Neural progenitor cell (in vitro differentiated cells): ENCODE measurements at regions not wholly inside any gene's neighbourhood (a gene's known extent, or its start where the extent isn't known, plus 50 kb on each side); places are given as distances from the start of the nearest gene placed in this dataset.

Source experiments
- DNase-seq: peaks from one replicate; pipeline ENCODE4 v3.0.0-alpha.2; 2016; ENCODE audit warnings: low spot score
- H2AFZ ChIP-seq: fragments of 200-600 bp; sonication (generic); replicated peaks from 2 replicates; pipeline ENCODE4 v1.6.1; 2016; ENCODE audit warnings: antibody characterized with exemption
- H3F3A ChIP-seq: fragments of 200-600 bp; sonication (generic); 2 replicates; pipeline ENCODE4 v1.6.1; 2016; ENCODE audit warnings: antibody characterized with exemption, low read depth
- H3K27ac ChIP-seq: fragments of 200-600 bp; sonication (generic); 2 replicates; pipeline ENCODE4 v1.5.1; 2016; ENCODE audit warnings: mild to moderate bottlenecking
- H3K27me3 ChIP-seq: fragments of 200-600 bp; sonication (generic); 2 replicates; pipeline ENCODE4 v1.6.1; 2016; ENCODE audit warnings: mild to moderate bottlenecking, moderate library complexity
- H3K36me3 ChIP-seq: fragments of 200-600 bp; sonication (generic); 2 replicates; pipeline ENCODE4 v1.5.1; 2016
- H3K4me1 ChIP-seq: fragments of 200-600 bp; sonication (generic); 2 replicates; pipeline ENCODE4 v1.6.1; 2016; ENCODE audit warnings: mixed run types
- H3K4me2 ChIP-seq: fragments of 200-600 bp; sonication (generic); 2 replicates; pipeline ENCODE4 v1.6.1; 2016
- H3K4me3 ChIP-seq: fragments of 200-600 bp; sonication (generic); 2 replicates; pipeline ENCODE4 v1.5.1; 2016
- H3K79me2 ChIP-seq: fragments of 200-600 bp; sonication (generic); 2 replicates; pipeline ENCODE4 v1.6.1; 2016; ENCODE audit warnings: low read depth
- H3K9ac ChIP-seq: fragments of 200-600 bp; sonication (generic); 2 replicates; pipeline ENCODE4 v1.6.1; 2016
- H3K9me3 ChIP-seq: fragments of 200-600 bp; sonication (generic); 2 replicates; pipeline ENCODE4 v1.5.1; 2016; ENCODE audit warnings: low read depth
- H4K20me1 ChIP-seq: fragments of 200-600 bp; sonication (generic); 2 replicates; pipeline ENCODE4 v1.6.1; 2016; ENCODE audit warnings: low read depth
- H3K27ac Mint-ChIP-seq: 3 replicates; pipeline ENCODE4 v1.8.0; 2021; ENCODE audit warnings: mixed read lengths
- H3K27me3 Mint-ChIP-seq: 2 replicates; pipeline ENCODE4 v1.8.0; 2022; ENCODE audit warnings: low read depth, mild to moderate bottlenecking, inconsistent platforms, moderate library complexity, mixed read lengths; ENCODE audit not compliant: insufficient read depth
- H3K36me3 Mint-ChIP-seq: 3 replicates; pipeline ENCODE4 v1.8.0; 2021; ENCODE audit warnings: mixed read lengths
- H3K4me1 Mint-ChIP-seq: 3 replicates; pipeline ENCODE4 v1.8.0; 2021; ENCODE audit warnings: mixed read lengths
- H3K4me3 Mint-ChIP-seq: 3 replicates; pipeline ENCODE4 v1.8.0; 2021; ENCODE audit warnings: mild to moderate bottlenecking, moderate library complexity, mixed read lengths
- H3K9me3 Mint-ChIP-seq: 3 replicates; pipeline ENCODE4 v1.8.0; 2020; ENCODE audit warnings: mixed read lengths
- EZH2 ChIP-seq: fragments of 200-600 bp; sonication (generic); IDR thresholded peaks from 2 replicates; pipeline ENCODE4 v1.6.1; 2017; ENCODE audit warnings: antibody characterized with exemption, mild to moderate bottlenecking, moderate library complexity
- EZH2phosphoT487 ChIP-seq: fragments of 200-600 bp; sonication (generic); IDR thresholded peaks from 2 replicates; pipeline ENCODE4 v1.6.1; 2017; ENCODE audit warnings: antibody characterized with exemption
- TF ChIP-seq, protein P1 (sequence below): fragments of 200-600 bp; sonication (generic); IDR thresholded peaks from 2 replicates; pipeline ENCODE4 v1.5.1; 2017; ENCODE audit warnings: antibody characterized with exemption, mild to moderate bottlenecking

GRCh38 chr9:135014311-135015010 lies 73.0 kb upstream of the OLFM1 start:
- no peaks in the 10 kb centered on the region for H3K27me3 ChIP-seq

GRCh38 chr9:135015096-135015495 lies 72.4 kb upstream of the OLFM1 start:
- H3K27ac ChIP-seq, result no peak overlapping the region
- no peak overlapping the region for H3K4me2 ChIP-seq
- H3K27me3 ChIP-seq, result no peaks in the 10 kb centered on the region
- TF ChIP-seq EZH2phosphoT487 (no peak), EZH2 (no peak)
- TF ChIP-seq, protein P1, sequence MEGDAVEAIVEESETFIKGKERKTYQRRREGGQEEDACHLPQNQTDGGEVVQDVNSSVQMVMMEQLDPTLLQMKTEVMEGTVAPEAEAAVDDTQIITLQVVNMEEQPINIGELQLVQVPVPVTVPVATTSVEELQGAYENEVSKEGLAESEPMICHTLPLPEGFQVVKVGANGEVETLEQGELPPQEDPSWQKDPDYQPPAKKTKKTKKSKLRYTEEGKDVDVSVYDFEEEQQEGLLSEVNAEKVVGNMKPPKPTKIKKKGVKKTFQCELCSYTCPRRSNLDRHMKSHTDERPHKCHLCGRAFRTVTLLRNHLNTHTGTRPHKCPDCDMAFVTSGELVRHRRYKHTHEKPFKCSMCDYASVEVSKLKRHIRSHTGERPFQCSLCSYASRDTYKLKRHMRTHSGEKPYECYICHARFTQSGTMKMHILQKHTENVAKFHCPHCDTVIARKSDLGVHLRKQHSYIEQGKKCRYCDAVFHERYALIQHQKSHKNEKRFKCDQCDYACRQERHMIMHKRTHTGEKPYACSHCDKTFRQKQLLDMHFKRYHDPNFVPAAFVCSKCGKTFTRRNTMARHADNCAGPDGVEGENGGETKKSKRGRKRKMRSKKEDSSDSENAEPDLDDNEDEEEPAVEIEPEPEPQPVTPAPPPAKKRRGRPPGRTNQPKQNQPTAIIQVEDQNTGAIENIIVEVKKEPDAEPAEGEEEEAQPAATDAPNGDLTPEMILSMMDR, result no peak
- no peak for DNase-seq
- no peak overlapping the region for H3K27ac Mint-ChIP-seq
- no peaks in the 10 kb centered on the region for H3K79me2 ChIP-seq
- peaks cover 19% of the 10 kb centered on the region for H3K27me3 Mint-ChIP-seq
- H3K4me3 ChIP-seq, result no peak overlapping the region
- H3K9me3 ChIP-seq, result no peaks in the 10 kb centered on the region
- H2AFZ ChIP-seq, result no peak overlapping the region
- H3K36me3 Mint-ChIP-seq, result no peaks in the 10 kb centered on the region
- H3K9me3 Mint-ChIP-seq, result no peaks in the 10 kb centered on the region
- no peaks in the 10 kb centered on the region for H3K4me1 Mint-ChIP-seq
- no peaks in the 10 kb centered on the region for H4K20me1 ChIP-seq
- peaks cover 5% of the 10 kb centered on the region for H3K4me1 ChIP-seq
- H3K36me3 ChIP-seq, result no peaks in the 10 kb centered on the region
- no peak overlapping the region for H3K4me3 Mint-ChIP-seq
- H3F3A ChIP-seq, result no peaks in the 10 kb centered on the region
- H3K9ac ChIP-seq, result no peak overlapping the region

More at GRCh38 chr9:135014311-135015010, 73.0 kb upstream of the OLFM1 start:
- Mint-ChIP-seq H3K36me3 (no peaks in the 10 kb centered on the region), H3K9me3 (no peaks in the 10 kb centered on the region), H3K4me3 (no peak overlapping the region), H3K4me1 (no peaks in the 10 kb centered on the region), H3K27ac (no peak overlapping the region), H3K27me3 (peaks cover 19% of the 10 kb centered on the region)
- no peak overlapping the region for H3K4me3 ChIP-seq
- no peaks in the 10 kb centered on the region for H3K36me3 ChIP-seq
- peaks cover 5% of the 10 kb centered on the region for H3K4me1 ChIP-seq
- no peak overlapping the region for H3K9ac ChIP-seq
- no peak for TF ChIP-seq EZH2
- no peak for TF ChIP-seq EZH2phosphoT487
- TF ChIP-seq, protein P1, result no peak
- H3K9me3 ChIP-seq, result no peaks in the 10 kb centered on the region
- no peak for DNase-seq
- H3K79me2 ChIP-seq, result no peaks in the 10 kb centered on the region
- H4K20me1 ChIP-seq, result no peaks in the 10 kb centered on the region
- H2AFZ ChIP-seq, result no peak overlapping the region
- no peak overlapping the region for H3K27ac ChIP-seq
- H3K4me2 ChIP-seq, result no peak overlapping the region
- H3F3A ChIP-seq, result no peaks in the 10 kb centered on the region

GRCh38 chr9:135015565-135015964 lies 71.9 kb upstream of the OLFM1 start:
- no peaks in the 10 kb centered on the region for H3K9me3 ChIP-seq
- H3K27me3 ChIP-seq, result no peaks in the 10 kb centered on the region
- H3K36me3 ChIP-seq, result no peaks in the 10 kb centered on the region
- Mint-ChIP-seq H3K27me3 (peaks cover 19% of the 10 kb centered on the region), H3K36me3 (no peaks in the 10 kb centered on the region), H3K27ac (peak overlapping the region; percentile 92), H3K9me3 (no peaks in the 10 kb centered on the region), H3K4me3 (no peak overlapping the region), H3K4me1 (no peaks in the 10 kb centered on the region)
- no peaks in the 10 kb centered on the region for H3K79me2 ChIP-seq
- no peaks in the 10 kb centered on the region for H3F3A ChIP-seq
- H3K27ac ChIP-seq, result no peak overlapping the region
- H3K4me2 ChIP-seq, result no peak overlapping the region
- peaks cover 5% of the 10 kb centered on the region for H3K4me1 ChIP-seq
- DNase-seq, result no peak
- no peak overlapping the region for H3K4me3 ChIP-seq
- H3K9ac ChIP-seq, result no peak overlapping the region
- no peak overlapping the region for H2AFZ ChIP-seq
- TF ChIP-seq EZH2, result no peak
- TF ChIP-seq, protein P1, result no peak
- TF ChIP-seq EZH2phosphoT487, result no peak
- H4K20me1 ChIP-seq, result no peaks in the 10 kb centered on the region
